HG03342 (cell line): ENCODE measurements at regions not wholly inside any gene's neighbourhood (a gene's known extent, or its start where the extent isn't known, plus 50 kb on each side); places are given as distances from the start of the nearest gene placed in this dataset.
"Not testable (repeated sequence)": the region's sequence is repeated elsewhere in the genome, so short reads cannot be mapped to it uniquely, and the experiment has no call there.

ENCODE experiments used
- ATAC-seq: cut with Tn5 transposase; IDR thresholded peaks from one replicate; pipeline ENCODE4 v1.9.1; 2021; ENCODE audit warnings: mild to moderate bottlenecking, moderate library complexity; ENCODE audit not compliant: unreplicated experiment

GRCh38 chr2:134062235-134062634 is 191.6 kb upstream of the MGAT5 start:
- not testable (repeated sequence) for ATAC-seq

- not testable (repeated sequence) for ATAC-seq
Measured at GRCh38 chr2:134063916-134064315, 190.0 kb upstream of the MGAT5 start.

- ATAC-seq, result no peak
Measured at GRCh38 chr2:134070281-134070741, 183.6 kb upstream of the MGAT5 start.

GRCh38 chr2:134072341-134072740 is 181.5 kb upstream of the MGAT5 start:
- ATAC-seq, result no peak

GRCh38 chr2:134073023-134073422 is 180.8 kb upstream of the MGAT5 start:
- ATAC-seq, result no peak

- no peak for ATAC-seq
Measured at GRCh38 chr2:134074619-134075018, 179.3 kb upstream of the MGAT5 start.

GRCh38 chr2:134075204-134075603 is 178.7 kb upstream of the MGAT5 start:
- no peak for ATAC-seq

- no peak for ATAC-seq
Measured at GRCh38 chr2:134078354-134078753, 175.5 kb upstream of the MGAT5 start.

GRCh38 chr2:134079373-134079772 is 174.5 kb upstream of the MGAT5 start:
- ATAC-seq, result peak; percentile 95

- ATAC-seq, result no peak
Measured at GRCh38 chr2:134080386-134081089, 173.3 kb upstream of the MGAT5 start.

GRCh38 chr2:134081238-134081938 is 172.5 kb upstream of the MGAT5 start:
- ATAC-seq, result no peak

- ATAC-seq, result no peak
Measured at GRCh38 chr2:134083548-134083947, 170.3 kb upstream of the MGAT5 start.

- ATAC-seq, result no peak
Measured at GRCh38 chr2:134086594-134087219, 167.2 kb upstream of the MGAT5 start.

- ATAC-seq, result peak; percentile 92
Measured at GRCh38 chr2:134087371-134087921, 166.4 kb upstream of the MGAT5 start.

GRCh38 chr2:134089454-134089853 is 164.4 kb upstream of the MGAT5 start:
- ATAC-seq, result no peak

GRCh38 chr2:134097740-134098139 is 156.1 kb upstream of the MGAT5 start:
- ATAC-seq, result no peak

- ATAC-seq, result no peak
Measured at GRCh38 chr2:134098321-134098720, 155.6 kb upstream of the MGAT5 start.

GRCh38 chr2:134099273-134099672 is 154.6 kb upstream of the MGAT5 start:
- ATAC-seq, result no peak

GRCh38 chr2:134103196-134103595 is 150.7 kb upstream of the MGAT5 start:
- ATAC-seq, result no peak

GRCh38 chr2:134104754-134105153 is 149.1 kb upstream of the MGAT5 start:
- no peak for ATAC-seq

- ATAC-seq, result no peak
Measured at GRCh38 chr2:134107402-134107801, 146.5 kb upstream of the MGAT5 start.

GRCh38 chr2:134108113-134108512 is 145.8 kb upstream of the MGAT5 start:
- no peak for ATAC-seq
